ENCODE measurements at regions not wholly inside any gene's neighbourhood (a gene's known extent, or its start where the extent isn't known, plus 50 kb on each side); places are given as distances from the start of the nearest gene placed in this dataset.
A peak's percentile ranks its signal among the peaks of the same experiment; 100 is the strongest.

DNA sequence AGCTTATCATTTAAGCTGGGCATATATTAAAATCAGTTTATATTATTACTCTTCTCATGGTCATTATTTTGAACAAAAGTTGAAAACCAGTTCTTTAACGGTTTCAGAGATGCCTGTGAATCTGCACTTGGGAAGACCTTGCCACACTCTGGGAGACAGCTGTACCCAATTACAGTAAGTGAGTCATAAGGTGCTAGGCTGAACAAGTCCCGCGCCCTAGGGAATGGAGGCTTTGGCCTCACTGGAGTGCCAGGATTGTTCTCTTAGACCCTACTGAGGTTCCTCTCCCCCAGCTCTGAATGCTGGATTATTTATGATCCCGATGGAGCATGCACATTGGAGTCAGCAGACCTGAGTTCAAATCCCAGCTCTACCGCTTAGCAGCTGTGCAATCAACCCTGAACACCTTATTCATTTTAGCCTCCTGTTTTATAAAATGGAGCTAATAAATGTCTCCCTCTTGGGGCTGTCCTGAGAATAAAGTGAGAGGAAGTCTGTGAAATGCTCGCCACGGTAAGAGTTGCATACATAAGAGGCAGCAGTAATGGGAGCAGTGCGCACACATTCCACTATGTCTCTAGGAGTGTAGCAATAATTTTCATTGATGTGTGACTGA lies 266.2 kb downstream of the FOXD2 start:
- TF ChIP-seq, protein P1, sequence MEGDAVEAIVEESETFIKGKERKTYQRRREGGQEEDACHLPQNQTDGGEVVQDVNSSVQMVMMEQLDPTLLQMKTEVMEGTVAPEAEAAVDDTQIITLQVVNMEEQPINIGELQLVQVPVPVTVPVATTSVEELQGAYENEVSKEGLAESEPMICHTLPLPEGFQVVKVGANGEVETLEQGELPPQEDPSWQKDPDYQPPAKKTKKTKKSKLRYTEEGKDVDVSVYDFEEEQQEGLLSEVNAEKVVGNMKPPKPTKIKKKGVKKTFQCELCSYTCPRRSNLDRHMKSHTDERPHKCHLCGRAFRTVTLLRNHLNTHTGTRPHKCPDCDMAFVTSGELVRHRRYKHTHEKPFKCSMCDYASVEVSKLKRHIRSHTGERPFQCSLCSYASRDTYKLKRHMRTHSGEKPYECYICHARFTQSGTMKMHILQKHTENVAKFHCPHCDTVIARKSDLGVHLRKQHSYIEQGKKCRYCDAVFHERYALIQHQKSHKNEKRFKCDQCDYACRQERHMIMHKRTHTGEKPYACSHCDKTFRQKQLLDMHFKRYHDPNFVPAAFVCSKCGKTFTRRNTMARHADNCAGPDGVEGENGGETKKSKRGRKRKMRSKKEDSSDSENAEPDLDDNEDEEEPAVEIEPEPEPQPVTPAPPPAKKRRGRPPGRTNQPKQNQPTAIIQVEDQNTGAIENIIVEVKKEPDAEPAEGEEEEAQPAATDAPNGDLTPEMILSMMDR (IDR thresholded peaks at IDR 0.05; ENCODE audit: low read depth, low read length), result peak; percentile 8; the same call in 1 of the 2 replicates
- DNase-seq (ENCODE audit: extremely low read depth, low read depth), result peak; percentile 37

DNA sequence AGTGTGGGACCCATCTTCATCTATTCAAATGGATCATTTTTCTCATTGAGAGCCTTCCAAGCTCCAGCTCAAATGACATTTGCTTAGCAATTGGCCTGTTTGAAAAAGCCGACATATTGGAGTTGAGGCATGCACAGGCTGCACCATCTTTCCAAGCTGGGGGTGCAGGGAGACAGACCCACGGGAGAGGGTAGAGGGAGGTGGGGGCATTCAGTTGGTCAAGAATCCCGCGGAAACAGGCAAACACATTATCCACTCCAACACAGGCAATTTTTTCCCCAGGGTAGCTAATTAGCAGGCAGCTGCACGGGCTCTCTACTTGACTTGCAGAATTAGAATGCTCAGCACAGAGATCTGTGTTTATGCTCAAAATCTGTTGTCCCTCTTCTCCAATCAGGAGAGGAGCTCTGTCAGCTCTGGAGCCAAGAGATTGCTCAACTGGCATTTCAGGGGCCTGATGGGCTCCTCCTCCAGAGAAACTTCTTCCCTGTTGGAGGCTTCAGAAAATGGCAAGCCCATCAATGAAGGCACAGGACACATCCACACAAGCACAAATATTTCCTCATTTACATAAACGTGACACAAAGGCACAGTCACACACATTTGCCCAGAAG lies 267.8 kb downstream of the FOXD2 start:
- no peak for DNase-seq (ENCODE audit: extremely low read depth, low read depth)
- TF ChIP-seq, protein P1 (IDR thresholded peaks at IDR 0.05; ENCODE audit: low read depth, low read length), result no peak

DNA sequence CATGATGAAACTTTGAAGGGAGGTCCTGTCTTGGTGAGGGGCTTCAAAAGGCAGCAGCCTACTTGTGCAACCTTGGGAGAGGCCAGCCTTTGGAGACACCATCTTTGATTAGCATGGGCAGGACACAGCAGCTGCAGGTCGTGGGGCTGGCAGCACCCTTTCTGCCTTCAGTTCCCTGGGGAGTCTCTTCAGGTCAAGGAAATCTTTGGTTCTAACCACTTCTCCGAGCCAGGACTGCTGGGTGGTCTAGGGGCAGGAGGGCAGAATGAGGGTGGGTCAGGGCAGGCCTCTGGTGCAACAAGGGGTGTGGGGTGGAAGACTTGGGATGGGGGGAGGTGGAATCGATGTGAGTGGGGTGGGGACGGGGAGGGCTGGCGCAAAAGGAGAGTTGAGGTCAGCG lies 269.7 kb downstream of the FOXD2 start:
- TF ChIP-seq, protein P1 (IDR thresholded peaks at IDR 0.05; ENCODE audit: low read depth, low read length), result no peak
- no peak for DNase-seq (ENCODE audit: extremely low read depth, low read depth)

DNA sequence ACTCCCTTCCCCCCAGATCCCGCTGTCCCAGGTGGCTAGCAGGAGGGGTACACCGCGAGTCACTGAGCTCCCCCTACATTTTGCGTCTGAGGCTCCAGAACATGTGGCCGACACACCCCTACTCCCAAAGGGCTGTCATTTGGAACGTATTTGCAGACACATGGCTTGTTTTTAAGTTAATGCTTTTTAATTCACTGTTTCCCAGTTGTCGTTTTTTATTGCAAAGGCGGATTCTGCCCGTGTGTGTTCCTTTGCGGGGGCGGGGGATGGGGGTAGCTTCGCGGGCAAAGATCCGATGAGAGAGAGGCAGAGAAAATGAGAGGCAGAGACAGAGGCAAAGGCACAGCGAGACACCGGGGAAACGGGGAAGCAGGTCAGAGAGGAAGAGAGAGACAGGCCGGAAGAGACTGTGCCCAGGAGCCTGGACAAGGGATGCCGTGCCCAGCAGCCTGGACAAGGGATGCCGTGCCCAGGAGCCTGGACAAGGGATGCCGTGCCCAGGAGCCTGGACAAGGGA lies 270.2 kb downstream of the FOXD2 start:
- DNase-seq (ENCODE audit: extremely low read depth, low read depth), result no peak
- TF ChIP-seq, protein P1 (IDR thresholded peaks at IDR 0.05; ENCODE audit: low read depth, low read length), result no peak

DNA sequence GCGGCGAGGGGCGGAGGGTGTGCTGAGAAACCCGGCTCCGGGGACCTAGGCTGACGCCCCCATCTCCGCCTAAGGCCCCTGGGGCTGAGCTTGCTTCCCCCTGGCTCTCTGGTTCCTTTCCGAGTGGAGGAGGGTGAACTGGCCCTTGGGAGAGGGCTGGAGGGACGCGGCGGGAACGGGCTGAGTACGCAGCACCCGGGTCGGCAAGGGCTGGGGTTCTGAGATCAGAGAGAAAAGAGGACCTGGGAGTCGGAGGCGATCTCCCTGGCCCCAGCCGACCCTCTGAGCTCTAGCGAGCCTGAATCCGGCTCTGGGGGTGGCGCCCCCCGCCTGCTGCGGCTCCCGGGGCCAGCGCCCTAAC lies 270.8 kb downstream of the FOXD2 start:
- no peak for DNase-seq (ENCODE audit: extremely low read depth, low read depth)
- TF ChIP-seq, protein P1 (IDR thresholded peaks at IDR 0.05; ENCODE audit: low read depth, low read length), result no peak

DNA sequence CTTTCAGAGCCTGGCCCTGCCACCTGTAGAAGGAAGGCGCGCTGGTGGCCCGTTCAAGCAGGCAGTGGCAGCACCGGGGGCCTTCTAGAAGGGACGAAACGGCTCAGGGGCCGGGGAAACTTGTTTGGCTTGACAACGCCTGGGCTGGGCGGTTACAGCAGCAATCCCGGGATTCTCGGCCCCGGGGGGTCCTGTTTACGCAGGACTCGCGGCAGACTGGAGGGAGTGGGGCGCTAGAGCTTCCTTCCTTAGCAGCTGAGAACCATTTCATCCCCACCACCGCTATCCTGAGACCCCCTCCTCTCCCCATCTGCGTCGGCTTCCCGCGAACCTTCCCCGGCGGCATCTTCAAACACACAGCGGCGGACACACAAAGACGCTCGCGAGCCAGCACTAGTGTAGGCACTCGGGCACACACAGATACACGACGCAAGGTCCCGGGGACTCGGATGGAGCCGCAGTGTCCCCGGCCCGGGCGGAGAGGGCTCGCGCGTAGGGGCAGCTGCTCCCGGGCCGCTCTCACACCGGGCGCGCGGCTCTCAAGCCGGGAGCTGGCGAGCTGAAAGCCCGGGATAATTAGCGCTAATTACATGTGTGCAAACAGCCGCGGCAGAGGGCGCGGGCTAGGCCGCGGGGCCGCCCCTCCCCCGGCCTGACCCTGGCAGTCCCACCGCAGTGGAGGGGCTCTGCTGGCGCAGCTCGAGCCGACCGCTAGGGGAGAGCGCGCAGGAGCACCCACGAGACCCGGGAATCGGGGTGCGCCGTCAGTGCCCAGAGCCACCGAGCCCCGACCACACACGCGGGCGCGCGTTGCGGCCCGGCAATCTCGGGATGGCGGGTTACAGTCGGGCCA lies 271.4 kb downstream of the FOXD2 start:
- DNase-seq (ENCODE audit: extremely low read depth, low read depth), result no peak
- TF ChIP-seq, protein P1 (IDR thresholded peaks at IDR 0.05; ENCODE audit: low read depth, low read length), result peak; percentile 23

DNA sequence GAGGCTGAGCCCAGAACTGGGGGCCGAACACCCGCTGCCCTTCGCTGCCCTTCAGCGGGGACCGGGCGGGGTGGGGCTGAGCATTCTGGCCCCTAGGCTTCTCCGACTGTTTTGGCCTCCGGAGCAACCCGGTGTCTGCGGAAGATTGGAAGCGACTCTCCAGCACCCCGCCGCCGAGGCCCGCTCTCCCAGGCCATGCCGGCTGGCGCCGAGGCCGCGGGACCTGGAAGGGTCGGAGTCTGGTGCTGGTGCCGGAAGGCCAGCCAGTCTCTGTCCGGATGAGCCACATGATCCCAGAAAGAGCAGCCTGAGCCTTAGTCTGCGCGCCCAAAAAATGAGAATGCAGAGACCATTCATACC lies 272.0 kb downstream of the FOXD2 start:
- no peak for DNase-seq (ENCODE audit: extremely low read depth, low read depth)
- TF ChIP-seq, protein P1 (IDR thresholded peaks at IDR 0.05; ENCODE audit: low read depth, low read length), result no peak; the same call in 1 of the 2 replicates

All from AG09319 (cell line).